ENCODE measurements at regions not wholly inside any gene's neighbourhood (a gene's known extent, or its start where the extent isn't known, plus 50 kb on each side); places are given as distances from the start of the nearest gene placed in this dataset.

- DNase-seq = no peak
Measured at GRCh38 chr3:73680391-73681095, 55.8 kb upstream of the PDZRN3 start.

- no peak for DNase-seq
Measured at GRCh38 chr3:73677336-73678024, 52.7 kb upstream of the PDZRN3 start.

Data from NCI-H524 (cell line).